Endothelial cell (in vitro differentiated cells): ENCODE measurements at regions not wholly inside any gene's neighbourhood (a gene's known extent, or its start where the extent isn't known, plus 50 kb on each side); places are given as distances from the start of the nearest gene placed in this dataset.

Experiments used
- DNase-seq: peaks from one replicate; pipeline ENCODE4 v3.0.0; 2021; ENCODE audit warnings: low spot score
- H3K27ac Mint-ChIP-seq: one replicate; pipeline ENCODE4 v1.8.0; 2021; ENCODE audit warnings: mixed read lengths, inconsistent platforms; ENCODE audit not compliant: unreplicated experiment
- H3K27me3 Mint-ChIP-seq: one replicate; pipeline ENCODE4 v1.8.0; 2021; ENCODE audit warnings: mild to moderate bottlenecking, moderate library complexity, mixed read lengths, inconsistent platforms; ENCODE audit not compliant: unreplicated experiment
- H3K36me3 Mint-ChIP-seq: one replicate; pipeline ENCODE4 v1.8.0; 2021; ENCODE audit warnings: mild to moderate bottlenecking, low read depth, mixed read lengths, inconsistent platforms; ENCODE audit not compliant: unreplicated experiment
- H3K4me1 Mint-ChIP-seq: one replicate; pipeline ENCODE4 v1.8.0; 2021; ENCODE audit warnings: mild to moderate bottlenecking, mixed read lengths, inconsistent platforms; ENCODE audit not compliant: unreplicated experiment
- H3K4me3 Mint-ChIP-seq: one replicate; pipeline ENCODE4 v1.8.0; 2021; ENCODE audit warnings: mild to moderate bottlenecking, mixed read lengths, inconsistent platforms; ENCODE audit not compliant: unreplicated experiment
- H3K9me3 Mint-ChIP-seq: one replicate; pipeline ENCODE4 v1.8.0; 2021; ENCODE audit warnings: mixed read lengths, inconsistent platforms; ENCODE audit not compliant: unreplicated experiment
- CTCF ChIP-seq: fragments of 200-600 bp; sonication (generic); IDR thresholded peaks from one replicate; pipeline ENCODE4 v1.5.0; 2021; ENCODE audit warnings: antibody characterized with exemption; ENCODE audit not compliant: unreplicated experiment

- TF ChIP-seq CTCF, result no peak
- no peak for DNase-seq
- H3K27ac Mint-ChIP-seq, result peak overlapping the region; percentile 8
- H3K27me3 Mint-ChIP-seq, result no peaks in the 10 kb centered on the region
- H3K9me3 Mint-ChIP-seq, result no peaks in the 10 kb centered on the region
- peaks cover 7% of the 10 kb centered on the region for H3K4me1 Mint-ChIP-seq
- H3K36me3 Mint-ChIP-seq, result no peaks in the 10 kb centered on the region
- no peak overlapping the region for H3K4me3 Mint-ChIP-seq
Measured at GRCh38 chr18:41594582-41594981, 360.5 kb upstream of the PIK3C3 start.

GRCh38 chr18:41593171-41593675, 361.8 kb upstream of the PIK3C3 start:
- Mint-ChIP-seq H3K9me3 (no peaks in the 10 kb centered on the region), H3K27me3 (no peaks in the 10 kb centered on the region), H3K4me1 (peaks cover 13% of the 10 kb centered on the region), H3K27ac (no peak overlapping the region), H3K36me3 (no peaks in the 10 kb centered on the region), H3K4me3 (no peak overlapping the region)
- DNase-seq, result no peak
- TF ChIP-seq CTCF, result no peak

- no peak for DNase-seq
- H3K4me1 Mint-ChIP-seq, result peaks cover 15% of the 10 kb centered on the region
- TF ChIP-seq CTCF, result no peak
- no peaks in the 10 kb centered on the region for H3K36me3 Mint-ChIP-seq
- no peak overlapping the region for H3K4me3 Mint-ChIP-seq
- H3K27ac Mint-ChIP-seq, result peak overlapping the region; percentile 4
- H3K27me3 Mint-ChIP-seq, result no peaks in the 10 kb centered on the region
- H3K9me3 Mint-ChIP-seq, result no peaks in the 10 kb centered on the region
Measured at GRCh38 chr18:41587976-41588375, 367.1 kb upstream of the PIK3C3 start.

- Mint-ChIP-seq H3K36me3 (no peaks in the 10 kb centered on the region), H3K27ac (no peak overlapping the region), H3K27me3 (no peaks in the 10 kb centered on the region), H3K9me3 (no peaks in the 10 kb centered on the region), H3K4me3 (no peak overlapping the region), H3K4me1 (peaks cover 15% of the 10 kb centered on the region)
- DNase-seq, result no peak
- no peak for TF ChIP-seq CTCF
Measured at GRCh38 chr18:41585512-41585911, 369.5 kb upstream of the PIK3C3 start.

GRCh38 chr18:41579185-41579584, 375.8 kb upstream of the PIK3C3 start:
- Mint-ChIP-seq H3K4me3 (no peak overlapping the region), H3K36me3 (no peaks in the 10 kb centered on the region), H3K4me1 (no peaks in the 10 kb centered on the region), H3K27me3 (no peaks in the 10 kb centered on the region), H3K9me3 (no peaks in the 10 kb centered on the region), H3K27ac (no peak overlapping the region)
- no peak for DNase-seq
- TF ChIP-seq CTCF, result no peak
